Endodermal cell (in vitro differentiated cells): ENCODE measurements at regions not wholly inside any gene's neighbourhood (a gene's known extent, or its start where the extent isn't known, plus 50 kb on each side); places are given as distances from the start of the nearest gene placed in this dataset.
A peak's percentile ranks its signal among the peaks of the same experiment; 100 is the strongest.

Source experiments
- DNase-seq: peaks from one replicate; pipeline ENCODE4 v3.0.0-alpha.2; 2017
- H3K27ac ChIP-seq: 2 replicates; pipeline ENCODE4 v1.5.1; 2013; ENCODE audit warnings: mild to moderate bottlenecking, low read depth, low read length, moderate library complexity
- H3K27me3 ChIP-seq: 2 replicates; pipeline ENCODE4 v1.6.1; 2013; ENCODE audit warnings: mild to moderate bottlenecking, low read length, moderate library complexity; ENCODE audit not compliant: insufficient read depth, control insufficient read depth, poor library complexity, severe bottlenecking
- H3K36me3 ChIP-seq: 2 replicates; pipeline ENCODE4 v1.7.0; 2013; ENCODE audit warnings: mild to moderate bottlenecking, low read length, moderate library complexity; ENCODE audit not compliant: control insufficient read depth, insufficient read depth
- H3K4me1 ChIP-seq: one replicate; pipeline ENCODE4 v1.7.0; 2013; ENCODE audit warnings: low read length; ENCODE audit not compliant: control insufficient read depth, insufficient read depth
- H3K4me3 ChIP-seq: 2 replicates; pipeline ENCODE4 v1.5.1; 2013; ENCODE audit warnings: mild to moderate bottlenecking, low read length, moderate library complexity
- H3K9ac ChIP-seq: 2 replicates; pipeline ENCODE4 v1.6.1; 2013; ENCODE audit warnings: mild to moderate bottlenecking, low read length, moderate library complexity; ENCODE audit not compliant: poor library complexity, severe bottlenecking; ENCODE audit errors: extremely low read depth
- H3K9me3 ChIP-seq: 2 replicates; pipeline ENCODE4 v1.6.1; 2013; ENCODE audit warnings: mild to moderate bottlenecking, low read length, moderate library complexity; ENCODE audit not compliant: control insufficient read depth
- H3K27ac Mint-ChIP-seq: 2 replicates; pipeline ENCODE4 v1.8.0; 2020; ENCODE audit warnings: mixed read lengths
- H3K27me3 Mint-ChIP-seq: 2 replicates; pipeline ENCODE4 v1.8.0; 2021; ENCODE audit warnings: mild to moderate bottlenecking, mixed read lengths; ENCODE audit not compliant: insufficient read depth
- H3K36me3 Mint-ChIP-seq: 2 replicates; pipeline ENCODE4 v1.8.0; 2020; ENCODE audit warnings: low read depth, mixed read lengths
- H3K4me1 Mint-ChIP-seq: 2 replicates; pipeline ENCODE4 v1.8.0; 2020; ENCODE audit warnings: mixed read lengths
- H3K4me3 Mint-ChIP-seq: 2 replicates; pipeline ENCODE4 v1.8.0; 2020; ENCODE audit warnings: mild to moderate bottlenecking, moderate library complexity, mixed read lengths
- H3K9me3 Mint-ChIP-seq: 2 replicates; pipeline ENCODE4 v1.8.0; 2020; ENCODE audit warnings: mild to moderate bottlenecking, mixed read lengths
- WGBS, 2 experiments: methylation state at CpG; one replicate each; pipeline versions ENCODE4 v1.1.5 to v1.1.7; 2013; ENCODE audit warnings: missing lambda C conversion rate in 2 of 2, mixed read lengths in 1 of 2; ENCODE audit not compliant: insufficient coverage in 1 of 2, insufficient read length in 1 of 2; 5-methylcytosine and 5-hydroxymethylcytosine counted together
- TF ChIP-seq, protein P1 (sequence below): fragments of 200-600 bp; sonication (generic); conservative IDR thresholded peaks from 2 replicates; pipeline ENCODE4 v1.5.0; 2021; ENCODE audit warnings: antibody characterized with exemption, mild to moderate bottlenecking

DNA sequence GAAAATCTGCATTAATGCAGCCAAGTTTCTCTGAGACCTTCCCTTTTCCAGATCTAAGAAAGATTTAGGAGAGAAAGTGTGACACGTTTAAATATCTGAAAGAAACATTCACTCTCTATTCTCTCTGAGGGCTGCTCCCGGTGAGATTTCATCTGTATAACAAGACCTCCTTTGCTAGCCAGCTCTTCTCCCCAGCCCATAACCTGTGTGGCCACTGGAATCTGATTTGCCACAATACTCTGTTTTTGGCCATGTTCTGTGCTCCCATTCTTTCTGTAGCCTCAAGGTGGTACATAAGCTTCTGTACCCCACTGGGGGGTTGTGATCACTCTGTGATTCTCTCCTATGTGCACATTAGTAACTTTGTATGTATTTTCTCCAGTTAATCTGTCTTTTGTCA is 291.0 kb upstream of the SEMA6A start:
- Mint-ChIP-seq H3K4me1 (peaks cover 40% of the 10 kb centered on the region), H3K4me3 (no peak overlapping the region), H3K27me3 (no peaks in the 10 kb centered on the region), H3K27ac (peak overlapping the region; percentile 91), H3K36me3 (peaks cover 4% of the 10 kb centered on the region), H3K9me3 (peaks cover 15% of the 10 kb centered on the region)
- 8 to 30% methylated on average over 1 to 2 of the region's 2 CpGs for WGBS, 2 experiments
- Histone ChIP-seq H3K9ac (no peak overlapping the region), H3K27ac (no peak overlapping the region), H3K9me3 (peaks cover 15% of the 10 kb centered on the region), H3K36me3 (no peaks in the 10 kb centered on the region), H3K27me3 (no peaks in the 10 kb centered on the region), H3K4me1 (no peaks in the 10 kb centered on the region), H3K4me3 (no peak overlapping the region)
- TF ChIP-seq, protein P1, sequence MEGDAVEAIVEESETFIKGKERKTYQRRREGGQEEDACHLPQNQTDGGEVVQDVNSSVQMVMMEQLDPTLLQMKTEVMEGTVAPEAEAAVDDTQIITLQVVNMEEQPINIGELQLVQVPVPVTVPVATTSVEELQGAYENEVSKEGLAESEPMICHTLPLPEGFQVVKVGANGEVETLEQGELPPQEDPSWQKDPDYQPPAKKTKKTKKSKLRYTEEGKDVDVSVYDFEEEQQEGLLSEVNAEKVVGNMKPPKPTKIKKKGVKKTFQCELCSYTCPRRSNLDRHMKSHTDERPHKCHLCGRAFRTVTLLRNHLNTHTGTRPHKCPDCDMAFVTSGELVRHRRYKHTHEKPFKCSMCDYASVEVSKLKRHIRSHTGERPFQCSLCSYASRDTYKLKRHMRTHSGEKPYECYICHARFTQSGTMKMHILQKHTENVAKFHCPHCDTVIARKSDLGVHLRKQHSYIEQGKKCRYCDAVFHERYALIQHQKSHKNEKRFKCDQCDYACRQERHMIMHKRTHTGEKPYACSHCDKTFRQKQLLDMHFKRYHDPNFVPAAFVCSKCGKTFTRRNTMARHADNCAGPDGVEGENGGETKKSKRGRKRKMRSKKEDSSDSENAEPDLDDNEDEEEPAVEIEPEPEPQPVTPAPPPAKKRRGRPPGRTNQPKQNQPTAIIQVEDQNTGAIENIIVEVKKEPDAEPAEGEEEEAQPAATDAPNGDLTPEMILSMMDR = no peak
- peak; percentile 66 for DNase-seq

DNA sequence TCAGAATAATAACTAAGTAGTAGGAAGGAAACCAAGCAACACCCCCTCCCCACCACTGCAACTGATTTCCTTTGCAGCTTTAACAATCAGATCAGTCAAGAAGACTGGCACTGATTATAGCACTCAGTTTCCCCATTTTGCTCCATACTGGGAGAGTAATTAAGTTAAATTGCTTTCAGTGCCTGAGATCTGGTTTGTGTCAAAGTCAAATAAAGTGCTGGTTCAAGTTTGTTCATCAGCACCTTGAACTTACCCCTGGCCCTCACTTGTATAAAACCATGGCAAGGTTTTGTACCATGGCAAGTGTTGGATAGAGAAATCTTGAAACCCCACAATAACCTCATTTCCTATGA is 290.2 kb upstream of the SEMA6A start:
- no peak for DNase-seq
- TF ChIP-seq, protein P1 = no peak
- Histone ChIP-seq H3K9me3 (peaks cover 13% of the 10 kb centered on the region), H3K36me3 (no peaks in the 10 kb centered on the region), H3K27me3 (no peaks in the 10 kb centered on the region), H3K27ac (no peak overlapping the region), H3K9ac (no peak overlapping the region), H3K4me1 (no peaks in the 10 kb centered on the region), H3K4me3 (no peak overlapping the region)
- Mint-ChIP-seq H3K27ac (peak overlapping the region; percentile 91), H3K4me1 (peaks cover 40% of the 10 kb centered on the region), H3K36me3 (peaks cover under 1% of the 10 kb centered on the region), H3K9me3 (peaks cover 7% of the 10 kb centered on the region), H3K4me3 (no peak overlapping the region), H3K27me3 (no peaks in the 10 kb centered on the region)

- peak; percentile 89 for DNase-seq
- Mint-ChIP-seq H3K4me3 (peak overlapping the region; percentile 14), H3K27ac (peak overlapping the region; percentile 91), H3K4me1 (peaks cover 41% of the 10 kb centered on the region), H3K36me3 (no peaks in the 10 kb centered on the region), H3K27me3 (no peaks in the 10 kb centered on the region), H3K9me3 (peaks cover 3% of the 10 kb centered on the region)
- peaks cover 7% of the 10 kb centered on the region for H3K9me3 ChIP-seq
- TF ChIP-seq, protein P1 = no peak
- H3K27me3 ChIP-seq = no peaks in the 10 kb centered on the region
- 7 to 18% methylated on average over 4 to 9 of the region's 9 CpGs for WGBS, 2 experiments
- H3K27ac ChIP-seq = peak overlapping the region; percentile 0
- no peaks in the 10 kb centered on the region for H3K4me1 ChIP-seq
- no peak overlapping the region for H3K9ac ChIP-seq
- H3K36me3 ChIP-seq = no peaks in the 10 kb centered on the region
- no peak overlapping the region for H3K4me3 ChIP-seq
Observed at GRCh38 chr5:116864157-116864837, 289.7 kb upstream of the SEMA6A start.
